GM19324 (cell line): ENCODE measurements at regions not wholly inside any gene's neighbourhood (a gene's known extent, or its start where the extent isn't known, plus 50 kb on each side); places are given as distances from the start of the nearest gene placed in this dataset.

Experiments used
- ATAC-seq: cut with Tn5 transposase; IDR thresholded peaks from one replicate; pipeline ENCODE4 v1.9.1; 2021; ENCODE audit warnings: mild to moderate bottlenecking, moderate library complexity; ENCODE audit not compliant: unreplicated experiment, low FRiP score

- no peak for ATAC-seq
Measured at GRCh38 chr18:6465281-6465680, 50.6 kb upstream of the L3MBTL4 start.

- ATAC-seq = no peak
Measured at GRCh38 chr18:6476190-6476589, 61.5 kb upstream of the L3MBTL4 start.

- no peak for ATAC-seq
Measured at GRCh38 chr18:6476880-6477279, 62.2 kb upstream of the L3MBTL4 start.

- ATAC-seq = no peak
Measured at GRCh38 chr18:6478121-6478520, 63.4 kb upstream of the L3MBTL4 start.

- no peak for ATAC-seq
Measured at GRCh38 chr18:6479699-6480098, 65.0 kb upstream of the L3MBTL4 start.

GRCh38 chr18:6482198-6482977 lies 67.7 kb upstream of the L3MBTL4 start:
- peak; percentile 83 for ATAC-seq

- no peak for ATAC-seq
Measured at GRCh38 chr18:6484659-6485058, 69.9 kb upstream of the L3MBTL4 start.

GRCh38 chr18:6486313-6486712 lies 71.6 kb upstream of the L3MBTL4 start:
- ATAC-seq = no peak

- ATAC-seq = no peak
Measured at GRCh38 chr18:6486764-6487426, 72.2 kb upstream of the L3MBTL4 start.

- no peak for ATAC-seq
Measured at GRCh38 chr18:6487968-6488367, 73.3 kb upstream of the L3MBTL4 start.

GRCh38 chr18:6488956-6489355 lies 74.2 kb upstream of the L3MBTL4 start:
- no peak for ATAC-seq

GRCh38 chr18:6489977-6490376 lies 75.3 kb upstream of the L3MBTL4 start:
- no peak for ATAC-seq

GRCh38 chr18:6493194-6493593 lies 78.5 kb upstream of the L3MBTL4 start:
- ATAC-seq = no peak

GRCh38 chr18:6495536-6495935 lies 80.8 kb upstream of the L3MBTL4 start:
- ATAC-seq = no peak

GRCh38 chr18:6497543-6497942 lies 82.8 kb upstream of the L3MBTL4 start:
- no peak for ATAC-seq

GRCh38 chr18:6498289-6498856 lies 83.7 kb upstream of the L3MBTL4 start:
- ATAC-seq = no peak

- no peak for ATAC-seq
Measured at GRCh38 chr18:6504605-6505497, 90.1 kb upstream of the L3MBTL4 start.

- ATAC-seq = no peak
Measured at GRCh38 chr18:6505498-6505875, 90.8 kb upstream of the L3MBTL4 start.

- no peak for ATAC-seq
Measured at GRCh38 chr18:6509417-6509816, 94.7 kb upstream of the L3MBTL4 start.

- ATAC-seq = no peak
Measured at GRCh38 chr18:6509832-6510231, 95.1 kb upstream of the L3MBTL4 start.

- no peak for ATAC-seq
Measured at GRCh38 chr18:6520901-6521300, 106.2 kb upstream of the L3MBTL4 start.
